Lower lobe of right lung (tissue), 2 donors: ENCODE measurements at regions not wholly inside any gene's neighbourhood (a gene's known extent, or its start where the extent isn't known, plus 50 kb on each side); places are given as distances from the start of the nearest gene placed in this dataset.

Source experiments
- ATAC-seq, 2 donors: fragments of 200-7000 bp; cut with Tn5 transposase; one replicate each; pipeline ENCODE4 v1.9.1; 2020 to 2022; ENCODE audit warnings: mild to moderate bottlenecking in 2 of 2, moderate library complexity in 2 of 2
- DNase-seq: peaks from one replicate; pipeline ENCODE4 v3.0.0-alpha.2; 2020
- H3K27ac ChIP-seq: fragments of 200-600 bp; one replicate; pipeline ENCODE4 v1.8.0; 2022
- H3K27me3 ChIP-seq: fragments of 200-600 bp; one replicate; pipeline ENCODE4 v1.8.0; 2022; ENCODE audit warnings: low read depth
- H3K36me3 ChIP-seq: fragments of 200-600 bp; one replicate; pipeline ENCODE4 v1.8.0; 2022; ENCODE audit warnings: mild to moderate bottlenecking
- H3K4me1 ChIP-seq: fragments of 200-600 bp; one replicate; pipeline ENCODE4 v1.8.0; 2022
- H3K4me3 ChIP-seq: fragments of 200-600 bp; one replicate; pipeline ENCODE4 v1.8.0; 2022; ENCODE audit warnings: mild to moderate bottlenecking
- H3K9me3 ChIP-seq: fragments of 200-600 bp; one replicate; pipeline ENCODE4 v1.8.0; 2022
- CTCF ChIP-seq: fragments of 200-600 bp; IDR thresholded peaks from one replicate; pipeline ENCODE4 v1.8.0; 2022; ENCODE audit warnings: antibody characterized with exemption, mild to moderate bottlenecking
- intact Hi-C: fragments of 100-400 bp; cut with DNase I; formaldehyde crosslinking; loops from one replicate; pipeline ENCODE4 v1.11.0; 2022
- donor health status: DM: no; HTN: yes; CAD: no; lungs with severe emphysema.

- H3K4me3 ChIP-seq, result no peak overlapping the region
- no peaks in the 10 kb centered on the region for H3K27me3 ChIP-seq
- DNase-seq (no peak), ATAC-seq (no peak)
- no peaks in the 10 kb centered on the region for H3K9me3 ChIP-seq
- H3K4me1 ChIP-seq, result peaks cover 8% of the 10 kb centered on the region
- intact Hi-C loops, result no loop called here
- H3K36me3 ChIP-seq, result no peaks in the 10 kb centered on the region
- no peak for TF ChIP-seq CTCF
- no peak overlapping the region for H3K27ac ChIP-seq
Measured at GRCh38 chr6:44732243-44732642, 344.7 kb downstream of the CDC5L start.

- ATAC-seq (no peak), DNase-seq (no peak)
- Histone ChIP-seq H3K27me3 (no peaks in the 10 kb centered on the region), H3K4me1 (peaks cover 8% of the 10 kb centered on the region), H3K27ac (no peak overlapping the region), H3K36me3 (no peaks in the 10 kb centered on the region), H3K4me3 (no peak overlapping the region), H3K9me3 (no peaks in the 10 kb centered on the region)
- intact Hi-C loops, result no loop called here
- TF ChIP-seq CTCF, result no peak
Measured at GRCh38 chr6:44733126-44733525, 345.6 kb downstream of the CDC5L start.

GRCh38 chr6:44733868-44734267 lies 346.4 kb downstream of the CDC5L start:
- H3K9me3 ChIP-seq, result no peaks in the 10 kb centered on the region
- no peak overlapping the region for H3K4me3 ChIP-seq
- peak; percentile 60 to 62 for ATAC-seq

GRCh38 chr6:44734886-44735629 lies 347.6 kb downstream of the CDC5L start:
- DNase-seq (no peak), ATAC-seq (no peak)
- Histone ChIP-seq H3K27ac (no peak overlapping the region), H3K27me3 (no peaks in the 10 kb centered on the region), H3K36me3 (no peaks in the 10 kb centered on the region), H3K4me1 (peaks cover 8% of the 10 kb centered on the region), H3K9me3 (no peaks in the 10 kb centered on the region), H3K4me3 (no peak overlapping the region)
- no peak for TF ChIP-seq CTCF
- intact Hi-C loops, result no loop called here

More at GRCh38 chr6:44733868-44734267, 346.4 kb downstream of the CDC5L start:
- intact Hi-C loops, result no loop called here
- Histone ChIP-seq H3K27me3 (no peaks in the 10 kb centered on the region), H3K36me3 (no peaks in the 10 kb centered on the region), H3K27ac (no peak overlapping the region), H3K4me1 (peaks cover 8% of the 10 kb centered on the region)
- no peak for DNase-seq
- no peak for TF ChIP-seq CTCF

GRCh38 chr6:44735630-44735963 lies 348.1 kb downstream of the CDC5L start:
- intact Hi-C loops, result no loop called here
- Histone ChIP-seq H3K36me3 (no peaks in the 10 kb centered on the region), H3K27ac (no peak overlapping the region), H3K4me3 (no peak overlapping the region), H3K9me3 (no peaks in the 10 kb centered on the region), H3K4me1 (peaks cover 8% of the 10 kb centered on the region), H3K27me3 (no peaks in the 10 kb centered on the region)
- TF ChIP-seq CTCF, result no peak
- ATAC-seq, result no peak
- DNase-seq, result no peak
